ENCODE measurements at regions not wholly inside any gene's neighbourhood (a gene's known extent, or its start where the extent isn't known, plus 50 kb on each side); places are given as distances from the start of the nearest gene placed in this dataset.
"Not testable (repeated sequence)": the region's sequence is repeated elsewhere in the genome, so short reads cannot be mapped to it uniquely, and the experiment has no call there.

GRCh38 chr12:59444932-59445331, 150.9 kb upstream of the SLC16A7 start:
- DNase-seq: no peak
- intact Hi-C loops (cut with DNase I): no loop called here
- Histone ChIP-seq H3K4me1 (ENCODE audit: insufficient read depth) (no peaks in the 10 kb centered on the region), H3K4me3 (no peak overlapping the region), H3K36me3 (no peaks in the 10 kb centered on the region), H3K27ac (no peak overlapping the region), H3K9me3 (no peaks in the 10 kb centered on the region), H3K27me3 (no peaks in the 10 kb centered on the region)
- TF ChIP-seq POLR2A (IDR thresholded peaks at IDR 0.05) (no peak), EP300 (IDR thresholded peaks at IDR 0.05) (no peak), CTCF (IDR thresholded peaks at IDR 0.05) (no peak)
- WGBS, 3 donors: 86 to 95% (median 88%) methylated on average over 1 of the region's 1 CpG

GRCh38 chr12:59432057-59432456, 163.8 kb upstream of the SLC16A7 start:
- TF ChIP-seq POLR2A (IDR thresholded peaks at IDR 0.05): no peak
- no peak for TF ChIP-seq EP300 (IDR thresholded peaks at IDR 0.05)
- TF ChIP-seq CTCF (IDR thresholded peaks at IDR 0.05): no peak
- intact Hi-C loops (cut with DNase I): no loop called here
- no peak overlapping the region for H3K27ac ChIP-seq
- no peaks in the 10 kb centered on the region for H3K9me3 ChIP-seq
- no peaks in the 10 kb centered on the region for H3K27me3 ChIP-seq
- H3K36me3 ChIP-seq: no peaks in the 10 kb centered on the region
- H3K4me1 ChIP-seq (ENCODE audit: insufficient read depth): no peaks in the 10 kb centered on the region
- H3K4me3 ChIP-seq: no peak overlapping the region
- DNase-seq: no peak
- 21 to 24% (median 23%) methylated on average over 1 of the region's 1 CpG for WGBS, 3 donors

GRCh38 chr12:59431266-59431665, 164.6 kb upstream of the SLC16A7 start:
- Histone ChIP-seq H3K27ac (no peak overlapping the region), H3K27me3 (no peaks in the 10 kb centered on the region), H3K4me1 (ENCODE audit: insufficient read depth) (no peaks in the 10 kb centered on the region), H3K4me3 (no peak overlapping the region), H3K36me3 (no peaks in the 10 kb centered on the region), H3K9me3 (no peaks in the 10 kb centered on the region)
- DNase-seq: no peak
- intact Hi-C loops (cut with DNase I): no loop called here
- 34 to 46% (median 37%) methylated on average over 4 of the region's 4 CpGs for WGBS, 3 donors
- no peak for TF ChIP-seq EP300 (IDR thresholded peaks at IDR 0.05)
- TF ChIP-seq POLR2A (IDR thresholded peaks at IDR 0.05): no peak
- no peak for TF ChIP-seq CTCF (IDR thresholded peaks at IDR 0.05)

- Histone ChIP-seq H3K27me3 (no peaks in the 10 kb centered on the region), H3K27ac (no peak overlapping the region), H3K4me1 (ENCODE audit: insufficient read depth) (no peaks in the 10 kb centered on the region), H3K9me3 (no peaks in the 10 kb centered on the region), H3K4me3 (no peak overlapping the region), H3K36me3 (no peaks in the 10 kb centered on the region)
- DNase-seq: no peak
- intact Hi-C loops (cut with DNase I): no loop called here
- WGBS, 3 donors: 18 to 45% (median 23%) methylated on average over 1 of the region's 1 CpG
- no peak for TF ChIP-seq CTCF (IDR thresholded peaks at IDR 0.05)
- no peak for TF ChIP-seq POLR2A (IDR thresholded peaks at IDR 0.05)
These were observed 166.1 kb upstream of the SLC16A7 start for GRCh38 chr12:59429766-59430165.

- no peak overlapping the region for H3K27ac ChIP-seq
- no peak for DNase-seq
- 69 to 78% (median 73%) methylated on average over 3 of the region's 3 CpGs for WGBS, 3 donors
- no peaks in the 10 kb centered on the region for H3K4me1 ChIP-seq (ENCODE audit: insufficient read depth)
- intact Hi-C loops (cut with DNase I): no loop called here
- TF ChIP-seq EP300 (IDR thresholded peaks at IDR 0.05) (no peak), POLR2A (IDR thresholded peaks at IDR 0.05) (no peak), CTCF (IDR thresholded peaks at IDR 0.05) (no peak)
- no peaks in the 10 kb centered on the region for H3K36me3 ChIP-seq
- no peak overlapping the region for H3K4me3 ChIP-seq
- H3K9me3 ChIP-seq: no peaks in the 10 kb centered on the region
- no peaks in the 10 kb centered on the region for H3K27me3 ChIP-seq
These were observed 170.0 kb upstream of the SLC16A7 start for GRCh38 chr12:59425798-59426197.

- intact Hi-C loops (cut with DNase I); H3K4me3 ChIP-seq; H3K27ac ChIP-seq; DNase-seq; H3K36me3 ChIP-seq; H3K27me3 ChIP-seq; H3K9me3 ChIP-seq; H3K4me1 ChIP-seq (ENCODE audit: insufficient read depth): not testable (repeated sequence)
- WGBS, 3 donors: 90 to 92% (median 91%) methylated on average over 3 of the region's 3 CpGs
These were observed 171.2 kb upstream of the SLC16A7 start for GRCh38 chr12:59424666-59425065.

Data from ovary (tissue), 7 donors.